Astrocyte (in vitro differentiated cells and primary cell): ENCODE measurements at regions not wholly inside any gene's neighbourhood (a gene's known extent, or its start where the extent isn't known, plus 50 kb on each side); places are given as distances from the start of the nearest gene placed in this dataset.

ENCODE experiments used
- DNase-seq: peaks from one replicate; pipeline ENCODE4 v3.0.0-alpha.2; 2010; ENCODE audit warnings: low read depth
- FAIRE-seq: peaks from 2 replicates; lab custom pipeline; 2011; peaks lifted over from hg19 to GRCh38; lab: Jason Lieb, UNC
- H2AFZ ChIP-seq: 2 replicates; pipeline ENCODE4 v1.6.0; 2012; ENCODE audit warnings: low read depth, low read length, inconsistent platforms
- H3K27ac ChIP-seq: 2 replicates; pipeline ENCODE4 v1.5.1; 2011; ENCODE audit warnings: low read depth, low read length, inconsistent platforms
- H3K27me3 ChIP-seq: 2 replicates; pipeline ENCODE4 v1.6.0; 2011; ENCODE audit warnings: low read length, inconsistent platforms; ENCODE audit not compliant: insufficient read depth
- H3K36me3 ChIP-seq: 2 replicates; pipeline ENCODE4 v1.5.1; 2011; ENCODE audit warnings: low read length, inconsistent platforms; ENCODE audit not compliant: insufficient read depth
- H3K4me1 ChIP-seq: 2 replicates; pipeline ENCODE4 v1.5.1; 2011; ENCODE audit warnings: low read length, inconsistent platforms; ENCODE audit not compliant: insufficient read depth
- H3K4me2 ChIP-seq: 2 replicates; pipeline ENCODE4 v1.6.0; 2012; ENCODE audit warnings: low read length, inconsistent platforms
- H3K4me3 ChIP-seq: 2 replicates; pipeline ENCODE4 v1.5.1; 2011; ENCODE audit warnings: low read depth, mild to moderate bottlenecking, low read length, inconsistent platforms; ENCODE audit not compliant: insufficient read depth
- H3K79me2 ChIP-seq: 2 replicates; pipeline ENCODE4 v1.6.0; 2012; ENCODE audit warnings: mild to moderate bottlenecking, low read length, inconsistent platforms; ENCODE audit not compliant: insufficient read depth
- H3K9ac ChIP-seq: 2 replicates; pipeline ENCODE4 v1.6.0; 2012; ENCODE audit warnings: mild to moderate bottlenecking, low read length, inconsistent platforms
- H3K9me3 ChIP-seq: 2 replicates; pipeline ENCODE4 v1.5.1; 2012; ENCODE audit warnings: low read depth, mild to moderate bottlenecking, low read length, inconsistent platforms; ENCODE audit not compliant: insufficient read depth
- H4K20me1 ChIP-seq: 2 replicates; pipeline ENCODE4 v1.6.0; 2012; ENCODE audit warnings: low read length, inconsistent platforms; ENCODE audit not compliant: insufficient read depth
- H3K27ac Mint-ChIP-seq: one replicate; pipeline ENCODE4 v1.8.0; 2021; ENCODE audit warnings: mild to moderate bottlenecking, mixed read lengths; ENCODE audit not compliant: unreplicated experiment
- H3K27me3 Mint-ChIP-seq: one replicate; pipeline ENCODE4 v1.8.0; 2021; ENCODE audit warnings: low read depth, mixed read lengths; ENCODE audit not compliant: unreplicated experiment
- H3K36me3 Mint-ChIP-seq: one replicate; pipeline ENCODE4 v1.8.0; 2021; ENCODE audit warnings: low read depth, mixed read lengths; ENCODE audit not compliant: unreplicated experiment
- H3K4me1 Mint-ChIP-seq: one replicate; pipeline ENCODE4 v1.8.0; 2021; ENCODE audit warnings: low read depth, mixed read lengths; ENCODE audit not compliant: unreplicated experiment
- H3K4me3 Mint-ChIP-seq: one replicate; pipeline ENCODE4 v1.8.0; 2021; ENCODE audit warnings: mild to moderate bottlenecking, moderate library complexity, mixed read lengths; ENCODE audit not compliant: unreplicated experiment
- H3K9me3 Mint-ChIP-seq: one replicate; pipeline ENCODE4 v1.8.0; 2021; ENCODE audit warnings: mild to moderate bottlenecking, mixed read lengths; ENCODE audit not compliant: unreplicated experiment
- EZH2 ChIP-seq: IDR thresholded peaks from 2 replicates; pipeline ENCODE4 v1.6.1; 2012; ENCODE audit warnings: mild to moderate bottlenecking, low read length, inconsistent platforms; ENCODE audit not compliant: insufficient read depth
- TF ChIP-seq, protein P1 (sequence below): IDR thresholded peaks from 2 replicates; pipeline ENCODE4 v1.5.1; 2011; ENCODE audit warnings: low read depth, mild to moderate bottlenecking, inconsistent platforms, low read length, moderate library complexity; ENCODE audit not compliant: insufficient read depth

- Histone ChIP-seq H3K4me2 (no peak overlapping the region), H3K9me3 (no peaks in the 10 kb centered on the region), H3K4me3 (no peak overlapping the region), H3K4me1 (no peaks in the 10 kb centered on the region), H3K27me3 (no peaks in the 10 kb centered on the region), H3K36me3 (no peaks in the 10 kb centered on the region), H3K9ac (no peak overlapping the region), H2AFZ (no peak overlapping the region), H3K79me2 (no peaks in the 10 kb centered on the region), H4K20me1 (no peaks in the 10 kb centered on the region), H3K27ac (no peak overlapping the region)
- peaks cover 1% of the 10 kb centered on the region for H3K4me1 Mint-ChIP-seq
- DNase-seq (no peak), FAIRE-seq (no peak)
- no peaks in the 10 kb centered on the region for H3K36me3 Mint-ChIP-seq
- H3K27ac Mint-ChIP-seq, result no peak overlapping the region
- TF ChIP-seq EZH2, result no peak
- TF ChIP-seq, protein P1, sequence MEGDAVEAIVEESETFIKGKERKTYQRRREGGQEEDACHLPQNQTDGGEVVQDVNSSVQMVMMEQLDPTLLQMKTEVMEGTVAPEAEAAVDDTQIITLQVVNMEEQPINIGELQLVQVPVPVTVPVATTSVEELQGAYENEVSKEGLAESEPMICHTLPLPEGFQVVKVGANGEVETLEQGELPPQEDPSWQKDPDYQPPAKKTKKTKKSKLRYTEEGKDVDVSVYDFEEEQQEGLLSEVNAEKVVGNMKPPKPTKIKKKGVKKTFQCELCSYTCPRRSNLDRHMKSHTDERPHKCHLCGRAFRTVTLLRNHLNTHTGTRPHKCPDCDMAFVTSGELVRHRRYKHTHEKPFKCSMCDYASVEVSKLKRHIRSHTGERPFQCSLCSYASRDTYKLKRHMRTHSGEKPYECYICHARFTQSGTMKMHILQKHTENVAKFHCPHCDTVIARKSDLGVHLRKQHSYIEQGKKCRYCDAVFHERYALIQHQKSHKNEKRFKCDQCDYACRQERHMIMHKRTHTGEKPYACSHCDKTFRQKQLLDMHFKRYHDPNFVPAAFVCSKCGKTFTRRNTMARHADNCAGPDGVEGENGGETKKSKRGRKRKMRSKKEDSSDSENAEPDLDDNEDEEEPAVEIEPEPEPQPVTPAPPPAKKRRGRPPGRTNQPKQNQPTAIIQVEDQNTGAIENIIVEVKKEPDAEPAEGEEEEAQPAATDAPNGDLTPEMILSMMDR, result no peak
- H3K9me3 Mint-ChIP-seq, result no peaks in the 10 kb centered on the region
- no peak overlapping the region for H3K4me3 Mint-ChIP-seq
- H3K27me3 Mint-ChIP-seq, result peaks cover 4% of the 10 kb centered on the region
Observed at GRCh38 chr5:136907371-136907770, 542.0 kb upstream of the TRPC7 start.

DNA sequence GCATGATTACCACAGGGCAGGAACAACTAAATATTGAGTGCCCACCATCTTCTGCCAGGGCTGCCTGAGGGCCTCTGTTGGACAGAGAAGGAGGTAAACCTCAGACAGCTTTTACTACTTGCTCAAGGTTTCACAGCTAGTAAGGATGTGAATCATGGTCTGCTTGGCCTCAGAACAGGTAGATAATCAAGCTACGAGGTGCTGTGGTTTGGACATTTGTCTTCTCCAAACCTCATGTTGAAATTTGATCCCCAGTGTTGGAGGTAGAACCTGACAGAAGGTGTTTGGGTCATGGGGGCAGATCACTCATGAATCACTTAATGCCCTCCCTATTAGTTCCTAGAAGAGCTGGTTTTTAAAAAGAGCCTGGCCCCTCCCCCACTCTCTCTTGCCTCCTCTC lies 541.2 kb upstream of the TRPC7 start:
- H3K4me3 Mint-ChIP-seq, result no peak overlapping the region
- H2AFZ ChIP-seq, result no peak overlapping the region
- no peaks in the 10 kb centered on the region for H3K9me3 Mint-ChIP-seq
- FAIRE-seq (no peak), DNase-seq (no peak)
- H3K9me3 ChIP-seq, result no peaks in the 10 kb centered on the region
- H3K27ac Mint-ChIP-seq, result no peak overlapping the region
- TF ChIP-seq EZH2, result no peak
- TF ChIP-seq, protein P1, result no peak
- no peak overlapping the region for H3K4me3 ChIP-seq
- H4K20me1 ChIP-seq, result no peaks in the 10 kb centered on the region
- H3K27ac ChIP-seq, result no peak overlapping the region
- no peak overlapping the region for H3K9ac ChIP-seq
- no peaks in the 10 kb centered on the region for H3K79me2 ChIP-seq
- no peaks in the 10 kb centered on the region for H3K36me3 ChIP-seq
- no peak overlapping the region for H3K4me2 ChIP-seq
- peaks cover 1% of the 10 kb centered on the region for H3K4me1 Mint-ChIP-seq
- peaks cover 4% of the 10 kb centered on the region for H3K27me3 Mint-ChIP-seq
- no peaks in the 10 kb centered on the region for H3K27me3 ChIP-seq
- H3K4me1 ChIP-seq, result no peaks in the 10 kb centered on the region
- no peaks in the 10 kb centered on the region for H3K36me3 Mint-ChIP-seq

DNA sequence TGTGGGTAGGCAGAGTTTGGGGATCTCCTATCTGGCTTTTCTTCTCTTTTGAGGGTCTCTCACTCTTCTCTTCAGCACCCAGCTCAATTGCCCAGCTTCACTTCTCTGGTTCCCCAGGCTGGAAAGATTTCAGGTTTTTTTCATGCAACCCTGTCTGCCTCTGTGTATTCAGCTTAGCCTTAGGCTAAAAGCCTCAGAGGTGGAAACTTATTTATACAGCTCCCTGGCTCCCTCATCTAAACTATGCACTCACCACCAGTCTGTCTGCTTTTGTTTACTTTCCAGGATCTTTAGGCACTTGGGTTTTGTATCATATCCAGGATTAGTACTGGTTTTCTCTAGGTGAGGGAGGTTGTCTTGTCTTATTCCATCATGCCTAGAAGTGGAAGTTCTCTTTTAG lies 540.2 kb upstream of the TRPC7 start:
- Histone ChIP-seq H4K20me1 (no peaks in the 10 kb centered on the region), H3K4me2 (no peak overlapping the region), H3K36me3 (no peaks in the 10 kb centered on the region), H2AFZ (no peak overlapping the region), H3K27me3 (no peaks in the 10 kb centered on the region), H3K9me3 (no peaks in the 10 kb centered on the region), H3K4me1 (no peaks in the 10 kb centered on the region), H3K4me3 (no peak overlapping the region), H3K79me2 (no peaks in the 10 kb centered on the region), H3K27ac (no peak overlapping the region), H3K9ac (no peak overlapping the region)
- Mint-ChIP-seq H3K9me3 (peaks cover 9% of the 10 kb centered on the region), H3K27ac (no peak overlapping the region), H3K4me1 (peaks cover 1% of the 10 kb centered on the region), H3K36me3 (no peaks in the 10 kb centered on the region), H3K27me3 (peaks cover 3% of the 10 kb centered on the region), H3K4me3 (no peak overlapping the region)
- DNase-seq (no peak), FAIRE-seq (no peak)
- TF ChIP-seq, protein P1, result no peak
- TF ChIP-seq EZH2, result no peak
